MM.1S (cell line): ENCODE measurements at regions not wholly inside any gene's neighbourhood (a gene's known extent, or its start where the extent isn't known, plus 50 kb on each side); places are given as distances from the start of the nearest gene placed in this dataset.
"Not testable (repeated sequence)": the region's sequence is repeated elsewhere in the genome, so short reads cannot be mapped to it uniquely, and the experiment has no call there.

Source experiments
- DNase-seq: peaks from one replicate; pipeline ENCODE4 v3.0.0-alpha.2; 2015
- H2AFZ ChIP-seq: fragments of 300-600 bp; sonication (generic); 2 replicates; pipeline ENCODE4 v1.6.0; 2016; ENCODE audit warnings: antibody characterized with exemption, low read length
- H3F3A ChIP-seq: fragments of 300-600 bp; sonication (generic); 2 replicates; pipeline ENCODE4 v1.6.1; 2016; ENCODE audit warnings: mild to moderate bottlenecking, antibody characterized with exemption, low read length, moderate library complexity, mixed read lengths; ENCODE audit not compliant: insufficient read depth
- H3K27ac ChIP-seq: fragments of 300-600 bp; sonication (generic); 2 replicates; pipeline ENCODE4 v1.5.1; 2016; ENCODE audit warnings: mild to moderate bottlenecking, low read length
- H3K27me3 ChIP-seq: fragments of 300-600 bp; sonication (generic); replicated peaks from 2 replicates; pipeline ENCODE4 v1.6.0; 2016; ENCODE audit warnings: low read length; ENCODE audit not compliant: insufficient read depth
- H3K36me3 ChIP-seq: fragments of 300-600 bp; sonication (generic); replicated peaks from 2 replicates; pipeline ENCODE4 v1.6.1; 2016; ENCODE audit warnings: mild to moderate bottlenecking, low read length, mixed read lengths; ENCODE audit not compliant: insufficient read depth
- H3K4me1 ChIP-seq: fragments of 300-600 bp; sonication (generic); 2 replicates; pipeline ENCODE4 v1.6.1; 2016; ENCODE audit warnings: low read length, mixed read lengths
- H3K4me2 ChIP-seq: fragments of 300-600 bp; sonication (generic); 2 replicates; pipeline ENCODE4 v1.6.0; 2016; ENCODE audit warnings: low read depth, low read length
- H3K4me3 ChIP-seq: fragments of 300-600 bp; sonication (generic); 2 replicates; pipeline ENCODE4 v1.5.1; 2016; ENCODE audit warnings: low read length, mixed read lengths
- H3K79me2 ChIP-seq: fragments of 300-600 bp; sonication (generic); 2 replicates; pipeline ENCODE4 v1.6.1; 2016; ENCODE audit warnings: mixed run types, low read length, mixed read lengths
- H3K9ac ChIP-seq: fragments of 300-600 bp; sonication (generic); 2 replicates; pipeline ENCODE4 v1.6.1; 2016; ENCODE audit warnings: low read length, mixed read lengths
- H3K9me2 ChIP-seq: fragments of 300-600 bp; sonication (generic); replicated peaks from 2 replicates; pipeline ENCODE4 v1.6.1; 2016; ENCODE audit warnings: mild to moderate bottlenecking, low read length, mixed read lengths; ENCODE audit not compliant: insufficient read depth
- H3K9me3 ChIP-seq: fragments of 300-600 bp; sonication (generic); replicated peaks from 2 replicates; pipeline ENCODE4 v1.6.1; 2016; ENCODE audit warnings: mild to moderate bottlenecking, low read length, mixed read lengths; ENCODE audit not compliant: insufficient read depth
- H4K20me1 ChIP-seq: fragments of 300-600 bp; sonication (generic); 2 replicates; pipeline ENCODE4 v1.6.1; 2016; ENCODE audit warnings: mild to moderate bottlenecking, low read length, moderate library complexity, mixed read lengths; ENCODE audit not compliant: insufficient read depth
- EZH2 ChIP-seq: fragments of 300-600 bp; sonication (generic); optimal IDR thresholded peaks from 2 replicates; pipeline ENCODE3; 2017; ENCODE audit warnings: low read depth, mild to moderate bottlenecking, antibody characterized with exemption, low read length, mixed read lengths
- EZH2phosphoT487 ChIP-seq: fragments of 300-600 bp; sonication (generic); IDR thresholded peaks from 2 replicates; pipeline ENCODE4 v1.6.1; 2018; ENCODE audit warnings: antibody characterized with exemption, low read length
- TF ChIP-seq, protein P1 (sequence below): fragments of 300-600 bp; sonication (generic); IDR thresholded peaks from 2 replicates; pipeline ENCODE4 v1.5.1; 2016; ENCODE audit warnings: antibody characterized with exemption, low read length, mixed read lengths

GRCh38 chr6:23547851-23548250 lies 578.2 kb upstream of the NRSN1 start:
- Histone ChIP-seq H3K4me1 (no peaks in the 10 kb centered on the region), H3K27me3 (no peaks in the 10 kb centered on the region), H3K4me2 (no peak overlapping the region), H3K4me3 (no peak overlapping the region), H3K9me2 (no peaks in the 10 kb centered on the region), H3K9me3 (no peaks in the 10 kb centered on the region), H4K20me1 (no peaks in the 10 kb centered on the region), H3F3A (no peaks in the 10 kb centered on the region), H3K27ac (no peak overlapping the region), H3K9ac (no peak overlapping the region), H2AFZ (no peak overlapping the region), H3K79me2 (no peaks in the 10 kb centered on the region), H3K36me3 (no peaks in the 10 kb centered on the region)
- no peak for TF ChIP-seq EZH2phosphoT487
- no peak for TF ChIP-seq EZH2
- TF ChIP-seq, protein P1, sequence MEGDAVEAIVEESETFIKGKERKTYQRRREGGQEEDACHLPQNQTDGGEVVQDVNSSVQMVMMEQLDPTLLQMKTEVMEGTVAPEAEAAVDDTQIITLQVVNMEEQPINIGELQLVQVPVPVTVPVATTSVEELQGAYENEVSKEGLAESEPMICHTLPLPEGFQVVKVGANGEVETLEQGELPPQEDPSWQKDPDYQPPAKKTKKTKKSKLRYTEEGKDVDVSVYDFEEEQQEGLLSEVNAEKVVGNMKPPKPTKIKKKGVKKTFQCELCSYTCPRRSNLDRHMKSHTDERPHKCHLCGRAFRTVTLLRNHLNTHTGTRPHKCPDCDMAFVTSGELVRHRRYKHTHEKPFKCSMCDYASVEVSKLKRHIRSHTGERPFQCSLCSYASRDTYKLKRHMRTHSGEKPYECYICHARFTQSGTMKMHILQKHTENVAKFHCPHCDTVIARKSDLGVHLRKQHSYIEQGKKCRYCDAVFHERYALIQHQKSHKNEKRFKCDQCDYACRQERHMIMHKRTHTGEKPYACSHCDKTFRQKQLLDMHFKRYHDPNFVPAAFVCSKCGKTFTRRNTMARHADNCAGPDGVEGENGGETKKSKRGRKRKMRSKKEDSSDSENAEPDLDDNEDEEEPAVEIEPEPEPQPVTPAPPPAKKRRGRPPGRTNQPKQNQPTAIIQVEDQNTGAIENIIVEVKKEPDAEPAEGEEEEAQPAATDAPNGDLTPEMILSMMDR: no peak
- DNase-seq: no peak

DNA sequence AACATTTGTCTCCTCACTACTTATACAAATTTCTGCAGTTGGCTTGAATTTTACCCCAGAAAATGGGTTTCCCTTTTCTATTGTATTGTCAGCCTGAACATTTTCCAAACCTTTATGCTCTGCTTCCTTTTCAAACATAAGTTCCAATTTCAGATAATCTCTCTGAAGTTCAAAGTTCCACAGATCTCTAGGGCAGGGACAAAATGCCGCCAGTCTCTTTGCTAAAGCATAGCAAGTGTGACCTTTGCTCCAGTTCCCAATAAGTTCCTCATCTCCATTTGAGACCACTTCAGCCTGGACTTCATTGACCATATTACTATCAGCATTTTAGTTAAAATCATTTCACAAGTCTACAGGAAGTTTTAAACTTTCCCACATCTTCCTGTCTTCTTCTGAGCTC lies 571.1 kb upstream of the NRSN1 start:
- not testable (repeated sequence) for H3K4me3 ChIP-seq, H3K79me2 ChIP-seq, H3F3A ChIP-seq, H4K20me1 ChIP-seq, H3K9ac ChIP-seq, H3K36me3 ChIP-seq, H2AFZ ChIP-seq, DNase-seq, H3K4me1 ChIP-seq, H3K9me3 ChIP-seq, H3K27ac ChIP-seq, H3K9me2 ChIP-seq, H3K4me2 ChIP-seq, H3K27me3 ChIP-seq

DNA sequence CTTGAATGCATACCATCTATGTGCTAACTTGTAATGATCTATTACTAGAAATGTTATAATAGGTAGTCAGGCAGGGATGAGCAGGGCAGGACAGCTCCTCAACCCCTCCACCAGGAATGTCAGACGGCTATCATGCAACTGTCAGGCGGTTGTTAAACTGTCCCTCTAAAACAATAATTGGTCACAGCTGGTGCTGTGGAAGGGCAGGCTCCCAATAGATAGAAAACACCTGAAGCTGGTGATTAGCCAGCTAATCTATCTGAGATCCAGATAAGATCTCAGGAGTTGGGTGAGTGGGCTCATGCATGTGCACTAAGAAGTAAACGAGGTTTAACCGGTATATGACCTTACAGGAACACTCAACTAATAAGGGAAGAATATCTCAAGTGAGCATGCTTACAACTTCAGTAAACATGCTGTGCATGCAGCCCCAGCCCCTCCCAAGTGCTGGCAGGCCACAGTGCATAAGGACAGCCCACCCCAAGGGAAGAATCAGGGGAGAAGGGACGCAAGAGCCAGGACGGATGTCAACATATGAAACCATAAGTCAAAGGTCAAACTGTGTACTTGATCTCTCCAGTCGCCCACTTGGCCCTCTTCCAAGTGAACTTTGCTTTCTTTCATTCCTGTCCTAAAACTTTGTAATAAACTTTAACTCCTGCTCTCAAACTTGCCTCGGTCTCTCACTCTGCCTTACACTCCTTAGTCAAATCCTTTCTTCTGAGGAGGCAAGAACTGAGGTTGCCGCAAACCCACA lies 566.2 kb upstream of the NRSN1 start:
- H2AFZ ChIP-seq: no peak overlapping the region
- H3K36me3 ChIP-seq: no peaks in the 10 kb centered on the region
- no peak overlapping the region for H3K4me3 ChIP-seq
- TF ChIP-seq, protein P1: no peak
- TF ChIP-seq EZH2phosphoT487 (no peak), EZH2 (no peak)
- no peaks in the 10 kb centered on the region for H3K79me2 ChIP-seq
- no peaks in the 10 kb centered on the region for H4K20me1 ChIP-seq
- no peak overlapping the region for H3K4me2 ChIP-seq
- H3K27me3 ChIP-seq: no peaks in the 10 kb centered on the region
- H3F3A ChIP-seq: no peaks in the 10 kb centered on the region
- H3K4me1 ChIP-seq: no peaks in the 10 kb centered on the region
- H3K27ac ChIP-seq: no peak overlapping the region
- no peaks in the 10 kb centered on the region for H3K9me2 ChIP-seq
- H3K9me3 ChIP-seq: no peaks in the 10 kb centered on the region
- DNase-seq: no peak
- H3K9ac ChIP-seq: no peak overlapping the region

- Histone ChIP-seq H3F3A (no peaks in the 10 kb centered on the region), H3K4me3 (no peak overlapping the region), H2AFZ (no peak overlapping the region), H3K4me2 (no peak overlapping the region), H3K4me1 (no peaks in the 10 kb centered on the region), H3K9me3 (no peaks in the 10 kb centered on the region), H3K36me3 (no peaks in the 10 kb centered on the region), H3K27me3 (no peaks in the 10 kb centered on the region), H3K27ac (no peak overlapping the region), H3K9me2 (no peaks in the 10 kb centered on the region), H3K9ac (no peak overlapping the region), H4K20me1 (no peaks in the 10 kb centered on the region), H3K79me2 (no peaks in the 10 kb centered on the region)
- DNase-seq: no peak
- TF ChIP-seq EZH2phosphoT487 (no peak), EZH2 (no peak)
- TF ChIP-seq, protein P1: no peak
Observed at GRCh38 chr6:23561732-23562131, 564.3 kb upstream of the NRSN1 start.
